Stimulated activated effector memory CD8-positive, alpha-beta T cell treated with anti-CD3 and anti-CD28 coated beads, Interleukin-12 subunit alpha, Interleukin-12 subunit beta, amount 100 ng/mL, for 72 hours (primary cell): ENCODE measurements at regions not wholly inside any gene's neighbourhood (a gene's known extent, or its start where the extent isn't known, plus 50 kb on each side); places are given as distances from the start of the nearest gene placed in this dataset.
A peak's percentile ranks its signal among the peaks of the same experiment; 100 is the strongest.
"Not testable (repeated sequence)": the region's sequence is repeated elsewhere in the genome, so short reads cannot be mapped to it uniquely, and the experiment has no call there.

ENCODE experiments used
- ATAC-seq: fragments of 150-1000 bp; cut with Tn5 transposase; 2 replicates; pipeline ENCODE4 v1.10.0; 2021
- DNase-seq, 2 donors: peaks; one replicate each; pipeline ENCODE4 v3.0.0; 2021 to 2022; ENCODE audit warnings: low spot score in 2 of 2
- H3K27ac Mint-ChIP-seq: one replicate; pipeline ENCODE4 v1.8.0; 2022; ENCODE audit warnings: mild to moderate bottlenecking, mixed read lengths
- H3K36me3 Mint-ChIP-seq: one replicate; pipeline ENCODE4 v1.8.0; 2022; ENCODE audit warnings: mild to moderate bottlenecking, mixed read lengths
- H3K4me1 Mint-ChIP-seq: one replicate; pipeline ENCODE4 v1.8.0; 2022; ENCODE audit warnings: mixed read lengths
- H3K4me3 Mint-ChIP-seq: one replicate; pipeline ENCODE4 v1.8.0; 2022; ENCODE audit warnings: mild to moderate bottlenecking, mixed read lengths
- H3K9me3 Mint-ChIP-seq: one replicate; pipeline ENCODE4 v1.8.0; 2022; ENCODE audit warnings: mixed read lengths

GRCh38 chr14:106625186-106625585 is 1098.8 kb downstream of the TMEM121 start:
- Mint-ChIP-seq H3K27ac (no peak overlapping the region), H3K9me3 (no peaks in the 10 kb centered on the region), H3K36me3 (no peaks in the 10 kb centered on the region), H3K4me3 (no peak overlapping the region), H3K4me1 (peaks cover 23% of the 10 kb centered on the region)
- DNase-seq, result no peak
- no peak for ATAC-seq

DNA sequence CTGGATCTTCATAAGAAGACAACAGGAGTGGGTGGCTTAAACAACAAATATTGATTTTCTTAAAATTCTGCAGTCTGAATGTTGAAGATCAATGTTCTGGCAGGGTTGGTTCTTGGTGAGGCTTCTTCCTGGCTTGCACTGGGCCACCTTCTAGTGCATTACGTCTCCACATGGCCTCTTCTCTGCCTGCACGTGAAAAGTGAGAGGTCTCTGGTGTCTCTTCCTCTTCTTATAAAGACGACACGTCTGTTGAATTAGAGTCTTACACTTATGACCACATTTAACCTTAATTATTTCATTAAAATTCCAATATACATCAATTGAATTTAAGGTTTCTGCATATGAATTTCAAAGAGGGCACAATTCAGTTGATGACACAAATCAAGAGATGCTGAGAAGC is 1100.1 kb downstream of the TMEM121 start:
- H3K36me3 Mint-ChIP-seq, DNase-seq, ATAC-seq, H3K27ac Mint-ChIP-seq, H3K9me3 Mint-ChIP-seq, H3K4me3 Mint-ChIP-seq: not testable (repeated sequence)
- H3K4me1 Mint-ChIP-seq, result peaks cover 23% of the 10 kb centered on the region

- not testable (repeated sequence) for ATAC-seq
- peak; percentile 72 to 86 for DNase-seq
Observed at GRCh38 chr14:106626942-106627588, 1100.7 kb downstream of the TMEM121 start.

GRCh38 chr14:106631879-106632278 is 1105.5 kb downstream of the TMEM121 start:
- ATAC-seq, result peak; percentile 70
- DNase-seq, result no peak
- Mint-ChIP-seq H3K4me1 (peaks cover 7% of the 10 kb centered on the region), H3K36me3 (no peaks in the 10 kb centered on the region), H3K9me3 (no peaks in the 10 kb centered on the region), H3K27ac (no peak overlapping the region), H3K4me3 (no peak overlapping the region)

More at GRCh38 chr14:106626942-106627588, 1100.7 kb downstream of the TMEM121 start:
- H3K4me1 Mint-ChIP-seq, result peaks cover 22% of the 10 kb centered on the region
- H3K9me3 Mint-ChIP-seq, H3K36me3 Mint-ChIP-seq, H3K27ac Mint-ChIP-seq, H3K4me3 Mint-ChIP-seq: not testable (repeated sequence)

- H3K27ac Mint-ChIP-seq, result no peak overlapping the region
- peaks cover 3% of the 10 kb centered on the region for H3K4me1 Mint-ChIP-seq
- no peaks in the 10 kb centered on the region for H3K36me3 Mint-ChIP-seq
- DNase-seq, result no peak
- no peaks in the 10 kb centered on the region for H3K9me3 Mint-ChIP-seq
- no peak overlapping the region for H3K4me3 Mint-ChIP-seq
- no peak for ATAC-seq
Observed at GRCh38 chr14:106633721-106634120, 1107.3 kb downstream of the TMEM121 start.

- no peak for DNase-seq
- no peaks in the 10 kb centered on the region for H3K9me3 Mint-ChIP-seq
- no peaks in the 10 kb centered on the region for H3K36me3 Mint-ChIP-seq
- peaks cover 6% of the 10 kb centered on the region for H3K4me1 Mint-ChIP-seq
- no peak overlapping the region for H3K27ac Mint-ChIP-seq
- H3K4me3 Mint-ChIP-seq, result no peak overlapping the region
- no peak for ATAC-seq
Observed at GRCh38 chr14:106635569-106635968, 1109.2 kb downstream of the TMEM121 start.

DNA sequence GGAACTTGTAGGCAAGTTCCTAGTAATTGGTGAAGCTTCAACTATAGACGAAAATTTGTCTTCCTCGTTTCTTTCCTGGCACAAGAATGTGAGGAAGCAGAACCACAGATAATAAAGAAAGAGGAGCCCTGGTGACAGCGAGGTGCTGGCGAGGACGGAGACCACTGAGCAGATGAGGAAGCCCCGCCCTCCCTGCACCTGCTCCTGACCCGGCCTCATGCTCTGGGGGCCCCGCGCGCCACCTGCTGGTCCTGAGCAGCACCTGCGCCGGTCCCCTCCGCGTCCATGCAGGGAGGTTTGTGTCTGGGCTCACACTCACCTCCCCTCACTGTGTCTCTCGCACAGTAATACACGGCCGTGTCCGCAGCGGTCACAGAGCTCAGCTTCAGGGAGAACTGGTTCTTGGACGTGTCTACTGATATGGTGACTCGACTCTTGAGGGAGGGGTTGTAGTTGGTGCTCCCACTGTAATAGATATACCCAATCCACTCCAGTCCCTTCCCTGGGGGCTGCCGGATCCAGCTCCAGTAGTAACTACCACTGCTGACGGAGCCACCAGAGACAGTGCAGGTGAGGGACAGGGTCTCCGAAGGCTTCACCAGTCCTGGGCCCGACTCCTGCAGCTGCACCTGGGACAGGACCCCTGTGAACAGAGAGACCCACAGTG is 1112.5 kb downstream of the TMEM121 start:
- H3K27ac Mint-ChIP-seq, H3K4me1 Mint-ChIP-seq, H3K36me3 Mint-ChIP-seq, H3K9me3 Mint-ChIP-seq, H3K4me3 Mint-ChIP-seq: not testable (repeated sequence)
- peak; percentile 68 to 84 for DNase-seq
- peak; percentile 65 for ATAC-seq

GRCh38 chr14:106642090-106642489 is 1115.7 kb downstream of the TMEM121 start:
- Mint-ChIP-seq H3K36me3 (no peaks in the 10 kb centered on the region), H3K27ac (no peak overlapping the region), H3K4me3 (no peak overlapping the region), H3K9me3 (no peaks in the 10 kb centered on the region), H3K4me1 (peaks cover 6% of the 10 kb centered on the region)
- ATAC-seq (no peak), DNase-seq (peak in 1 of 2 donors; percentile 13)

DNA sequence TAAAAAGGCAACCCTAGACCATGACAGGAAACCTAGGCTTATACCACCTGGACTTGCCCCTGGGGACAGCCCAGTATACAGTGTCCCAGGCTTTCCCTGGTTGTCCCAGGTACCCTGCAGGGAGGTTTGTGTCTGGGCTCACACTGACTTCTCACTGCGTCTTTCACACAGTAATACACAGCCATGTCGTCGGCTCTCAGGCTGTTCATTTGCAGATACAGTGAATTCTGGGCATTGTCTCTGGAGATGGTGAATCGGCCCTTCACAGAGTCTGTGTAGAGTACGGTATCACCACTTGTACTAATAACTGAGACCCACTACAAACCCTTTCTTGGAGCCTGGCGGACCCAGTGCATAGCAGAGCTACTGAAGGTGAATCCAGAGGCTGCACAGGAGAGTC is 1116.6 kb downstream of the TMEM121 start:
- DNase-seq, result peak in 1 of 2 donors; percentile 35
- not testable (repeated sequence) for ATAC-seq, H3K27ac Mint-ChIP-seq, H3K4me3 Mint-ChIP-seq, H3K9me3 Mint-ChIP-seq, H3K4me1 Mint-ChIP-seq, H3K36me3 Mint-ChIP-seq

DNA sequence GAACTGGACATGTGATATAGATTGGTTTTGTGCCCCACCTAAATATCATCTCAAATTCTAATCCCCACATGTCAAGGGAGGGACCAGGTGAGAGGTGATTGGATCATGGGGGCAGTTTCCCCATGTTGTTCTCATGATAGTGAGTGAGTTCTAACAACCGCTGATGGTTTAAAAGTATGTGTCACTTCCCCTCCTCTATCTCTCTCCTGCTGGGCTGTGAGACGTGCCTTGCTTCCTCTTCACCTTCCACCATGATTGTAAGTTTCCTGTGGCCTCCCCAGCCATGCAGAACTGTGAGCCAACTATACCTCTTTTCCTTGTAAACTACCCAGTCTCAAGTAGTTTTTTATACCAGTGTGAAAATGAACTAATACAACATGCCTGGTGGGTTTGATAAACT is 1122.5 kb downstream of the TMEM121 start:
- H3K9me3 Mint-ChIP-seq, H3K4me1 Mint-ChIP-seq, H3K4me3 Mint-ChIP-seq, DNase-seq, H3K27ac Mint-ChIP-seq, ATAC-seq, H3K36me3 Mint-ChIP-seq: not testable (repeated sequence)

DNA sequence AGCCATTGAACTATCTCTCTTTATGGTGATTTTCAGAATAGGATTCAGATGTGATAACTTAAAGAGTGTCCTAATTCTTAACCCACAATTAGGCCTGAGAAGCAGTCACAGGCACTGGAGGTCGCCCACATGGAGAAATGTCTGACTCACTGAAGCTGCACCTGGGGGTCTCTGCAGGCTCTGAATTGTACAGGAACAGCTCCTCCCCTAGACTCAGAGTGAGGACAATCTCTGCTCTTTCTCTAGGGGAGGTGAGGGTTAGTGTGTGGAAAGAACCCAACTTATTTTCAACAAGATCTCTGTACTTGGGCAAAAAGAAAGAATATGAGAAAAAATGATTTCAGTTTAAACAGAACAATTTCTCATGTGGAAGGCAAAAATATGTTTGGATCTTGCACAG is 1124.6 kb downstream of the TMEM121 start:
- H3K9me3 Mint-ChIP-seq, result peaks cover 5% of the 10 kb centered on the region
- ATAC-seq, result no peak
- no peak overlapping the region for H3K4me3 Mint-ChIP-seq
- peaks cover 8% of the 10 kb centered on the region for H3K4me1 Mint-ChIP-seq
- no peaks in the 10 kb centered on the region for H3K36me3 Mint-ChIP-seq
- no peak for DNase-seq
- H3K27ac Mint-ChIP-seq, result no peak overlapping the region

- peaks cover 5% of the 10 kb centered on the region for H3K9me3 Mint-ChIP-seq
- H3K4me3 Mint-ChIP-seq, result no peak overlapping the region
- H3K4me1 Mint-ChIP-seq, result peaks cover 11% of the 10 kb centered on the region
- no peaks in the 10 kb centered on the region for H3K36me3 Mint-ChIP-seq
- DNase-seq (no peak), ATAC-seq (peak; percentile 39)
- H3K27ac Mint-ChIP-seq, result no peak overlapping the region
Observed at GRCh38 chr14:106652494-106652893, 1126.1 kb downstream of the TMEM121 start.

DNA sequence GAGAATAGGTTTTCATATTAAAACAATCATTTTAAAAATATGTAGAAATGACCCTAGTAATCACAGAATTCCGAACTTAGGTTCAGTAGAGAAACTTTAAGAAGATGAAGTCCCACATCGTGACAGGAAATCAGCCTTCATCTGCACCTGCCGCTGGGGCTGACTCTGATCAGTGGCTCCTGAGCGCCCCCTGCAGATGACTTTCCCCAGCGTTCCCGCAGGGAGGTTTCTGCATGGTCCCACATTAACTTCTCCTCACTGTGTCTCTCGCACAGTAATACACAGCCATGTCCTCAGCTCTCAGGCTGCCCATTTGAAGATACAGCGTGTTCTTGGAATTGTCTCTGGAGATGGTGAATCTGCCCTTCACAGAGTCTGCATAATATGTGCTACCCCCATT is 1131.1 kb downstream of the TMEM121 start:
- Mint-ChIP-seq H3K9me3 (no peaks in the 10 kb centered on the region), H3K27ac (no peak overlapping the region), H3K36me3 (no peaks in the 10 kb centered on the region), H3K4me3 (no peak overlapping the region), H3K4me1 (peaks cover 21% of the 10 kb centered on the region)
- ATAC-seq (peak; percentile 60), DNase-seq (peak; percentile 63 to 85)

GRCh38 chr14:106658066-106658860 is 1131.9 kb downstream of the TMEM121 start:
- not testable (repeated sequence) for ATAC-seq, DNase-seq, H3K4me3 Mint-ChIP-seq, H3K9me3 Mint-ChIP-seq, H3K27ac Mint-ChIP-seq, H3K36me3 Mint-ChIP-seq
- peaks cover 23% of the 10 kb centered on the region for H3K4me1 Mint-ChIP-seq

GRCh38 chr14:106661561-106661960 is 1135.2 kb downstream of the TMEM121 start:
- peak; percentile 27 to 70 for DNase-seq
- Mint-ChIP-seq H3K4me1 (peaks cover 21% of the 10 kb centered on the region), H3K27ac (peak overlapping the region; percentile 21)
- H3K9me3 Mint-ChIP-seq, H3K4me3 Mint-ChIP-seq, H3K36me3 Mint-ChIP-seq: not testable (repeated sequence)
- ATAC-seq, result peak; percentile 87
